ENCODE measurements at regions not wholly inside any gene's neighbourhood (a gene's known extent, or its start where the extent isn't known, plus 50 kb on each side); places are given as distances from the start of the nearest gene placed in this dataset.

DNA sequence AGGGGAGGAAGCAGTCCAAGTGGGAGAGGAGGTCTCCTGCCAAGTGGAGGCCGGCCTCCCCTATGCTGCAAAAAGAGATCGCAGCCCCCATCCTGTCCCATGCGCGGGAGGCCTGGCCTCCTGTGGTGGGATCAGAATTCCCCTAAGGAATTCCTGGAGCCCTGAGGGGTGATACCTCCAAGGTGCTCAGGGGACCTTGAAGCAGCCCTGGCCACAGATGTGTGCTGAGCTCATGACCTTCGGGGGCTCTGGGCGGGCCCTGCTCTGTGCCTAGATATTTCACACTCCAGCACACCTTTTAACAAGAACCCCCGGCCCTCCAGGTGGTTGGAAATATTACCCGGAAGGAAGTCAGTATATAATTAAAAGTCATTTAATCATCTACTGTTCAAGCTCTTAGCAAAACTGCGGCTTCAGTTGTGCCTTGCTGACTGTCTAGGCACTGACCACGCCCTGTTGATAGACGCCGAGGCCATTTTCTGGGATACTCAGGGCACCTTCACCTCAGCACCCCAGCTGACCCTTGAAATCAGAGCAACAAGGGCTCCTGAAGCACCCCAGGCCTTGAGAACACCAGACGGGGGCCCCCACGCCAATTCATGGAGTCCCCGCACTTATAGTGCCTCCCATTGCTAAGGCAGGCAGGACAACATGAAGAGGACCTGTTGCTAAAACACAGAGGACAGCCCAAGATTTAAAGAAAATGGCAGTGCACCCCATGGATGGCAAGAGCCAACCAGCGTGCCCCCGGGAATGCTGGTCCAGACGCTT is 119.1 kb downstream of the NDUFA10 start:
- no peak for DNase-seq

DNA sequence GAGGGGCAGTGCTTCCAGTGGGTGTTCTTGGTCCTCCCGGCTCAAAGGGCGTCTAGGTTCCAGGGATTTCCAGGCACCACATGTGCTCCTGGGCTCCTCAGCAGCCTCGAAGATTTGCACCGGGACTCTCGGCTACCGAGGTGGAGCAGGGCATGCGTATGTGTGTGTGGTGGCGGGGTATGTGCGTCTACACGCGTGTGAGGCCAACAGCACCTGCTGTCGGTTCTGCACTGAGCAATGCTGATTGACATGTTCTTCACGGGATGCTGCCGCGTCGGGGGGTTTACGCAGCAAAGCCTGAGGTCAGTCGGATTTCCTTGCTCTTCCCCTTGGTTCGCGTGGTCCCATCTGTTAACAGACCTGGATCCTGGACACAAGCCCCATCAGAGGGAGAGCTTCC is 119.8 kb downstream of the NDUFA10 start:
- no peak for DNase-seq

GRCh38 chr2:239904496-239904895 is 120.6 kb downstream of the NDUFA10 start:
- DNase-seq, result no peak

GRCh38 chr2:239903803-239904202 is 121.3 kb downstream of the NDUFA10 start:
- DNase-seq, result no peak

- DNase-seq, result no peak
These were observed 121.9 kb downstream of the NDUFA10 start for GRCh38 chr2:239903210-239903609.

DNA sequence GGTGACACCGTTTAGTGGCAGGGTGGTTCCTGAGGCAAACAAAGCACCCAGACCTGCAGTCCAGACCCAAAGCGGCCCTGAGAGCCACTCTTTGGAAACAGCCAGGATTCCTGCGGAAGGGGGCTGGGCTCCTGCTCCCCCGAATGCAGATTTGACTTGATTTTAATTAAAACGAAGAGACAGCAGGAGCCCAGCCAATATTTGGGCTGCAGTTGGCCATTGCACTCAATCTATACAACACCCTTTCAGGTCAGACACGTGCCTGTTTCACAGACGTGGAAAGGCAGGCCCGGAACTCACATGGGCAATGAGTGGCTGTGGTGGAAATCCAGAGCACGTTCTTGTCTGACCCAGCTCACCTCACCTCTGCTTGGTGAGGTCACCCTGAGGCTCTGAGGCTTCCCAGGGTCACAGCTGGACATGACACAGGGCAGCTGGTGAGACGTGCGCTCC is 122.4 kb downstream of the NDUFA10 start:
- DNase-seq, result no peak

GRCh38 chr2:239898292-239898925 is 126.7 kb downstream of the NDUFA10 start:
- no peak for DNase-seq

GRCh38 chr2:239897596-239898235 is 127.4 kb downstream of the NDUFA10 start:
- DNase-seq, result no peak

DNA sequence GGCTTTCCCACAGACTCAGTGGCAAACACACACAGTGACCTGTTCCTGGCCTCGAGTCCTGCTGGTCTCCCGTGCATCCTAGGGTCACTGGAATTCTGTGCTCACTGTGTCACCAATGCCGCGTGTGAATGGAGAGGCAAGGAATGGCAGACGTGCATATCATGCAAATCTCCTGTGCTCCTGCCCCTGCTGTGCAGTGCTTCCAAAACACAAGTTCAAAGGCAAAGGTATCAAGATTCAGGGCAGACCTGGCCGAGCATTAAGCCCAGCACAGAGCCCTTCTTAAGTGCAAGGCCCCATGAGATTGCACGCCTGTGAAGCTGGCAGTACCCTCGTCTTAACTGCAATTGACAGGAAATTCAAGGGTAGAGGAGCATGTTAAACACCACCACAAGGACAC is 129.1 kb downstream of the NDUFA10 start:
- no peak for DNase-seq

DNA sequence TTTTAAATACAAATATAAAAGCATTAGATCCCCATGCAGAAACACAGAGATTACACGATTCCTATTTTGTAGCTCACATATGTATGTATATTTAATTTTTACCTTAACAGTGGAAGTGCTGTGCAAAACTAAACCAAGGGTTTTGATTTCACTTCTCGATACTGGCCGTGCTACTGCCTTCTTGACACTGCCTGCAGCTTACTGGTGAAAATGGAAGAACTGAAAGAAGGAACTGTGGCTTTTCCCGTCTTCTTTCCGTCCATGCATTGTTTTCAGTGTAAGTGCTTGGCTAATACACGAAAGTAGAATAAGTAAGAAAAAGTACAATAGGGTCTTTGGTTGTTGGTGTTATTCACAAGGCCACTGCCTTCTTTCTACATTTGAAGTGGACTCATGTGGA is 129.5 kb downstream of the NDUFA10 start:
- no peak for DNase-seq

DNA sequence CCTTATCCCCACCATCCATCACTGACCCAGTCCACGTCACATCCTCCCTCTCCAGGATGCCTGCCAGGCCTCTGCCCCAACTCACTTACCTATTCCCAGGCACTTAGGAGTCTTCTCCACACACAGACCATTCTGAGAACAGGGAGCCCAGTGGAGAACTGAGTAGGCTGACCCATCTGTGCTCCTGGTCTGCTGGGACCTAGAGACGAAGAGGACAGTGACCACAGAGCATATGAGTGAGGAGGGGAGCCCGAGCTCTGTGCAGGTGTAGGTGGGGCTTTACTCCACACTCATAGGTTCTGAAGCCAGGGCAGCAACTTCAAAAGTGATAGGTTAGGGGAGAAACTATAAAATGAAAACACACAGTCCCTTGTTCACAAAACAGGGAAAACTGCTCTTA is 130.0 kb downstream of the NDUFA10 start:
- DNase-seq, result no peak

GRCh38 chr2:239894276-239894675 is 130.9 kb downstream of the NDUFA10 start:
- no peak for DNase-seq

GRCh38 chr2:239893236-239893515 is 132.0 kb downstream of the NDUFA10 start:
- no peak for DNase-seq

GRCh38 chr2:239892441-239893235 is 132.5 kb downstream of the NDUFA10 start:
- DNase-seq, result no peak

DNA sequence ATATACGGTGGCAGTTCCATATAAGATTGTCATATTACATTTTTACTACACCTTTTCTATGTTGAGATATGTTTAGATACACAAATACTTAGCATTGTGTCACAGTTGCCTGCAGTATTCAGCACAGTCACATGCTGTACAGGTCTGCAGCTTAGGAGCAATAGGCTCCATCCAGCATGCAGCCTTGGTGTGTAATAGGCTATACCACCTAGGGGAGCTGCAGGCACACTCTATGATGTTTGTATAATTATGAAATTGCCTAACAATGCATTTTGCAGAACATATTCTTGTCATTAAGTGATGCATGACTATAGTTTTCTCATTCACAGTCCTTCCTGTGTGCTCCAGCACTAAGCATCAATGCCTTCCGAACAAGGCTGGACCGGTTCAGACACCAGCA is 133.4 kb downstream of the NDUFA10 start:
- DNase-seq, result no peak

DNA sequence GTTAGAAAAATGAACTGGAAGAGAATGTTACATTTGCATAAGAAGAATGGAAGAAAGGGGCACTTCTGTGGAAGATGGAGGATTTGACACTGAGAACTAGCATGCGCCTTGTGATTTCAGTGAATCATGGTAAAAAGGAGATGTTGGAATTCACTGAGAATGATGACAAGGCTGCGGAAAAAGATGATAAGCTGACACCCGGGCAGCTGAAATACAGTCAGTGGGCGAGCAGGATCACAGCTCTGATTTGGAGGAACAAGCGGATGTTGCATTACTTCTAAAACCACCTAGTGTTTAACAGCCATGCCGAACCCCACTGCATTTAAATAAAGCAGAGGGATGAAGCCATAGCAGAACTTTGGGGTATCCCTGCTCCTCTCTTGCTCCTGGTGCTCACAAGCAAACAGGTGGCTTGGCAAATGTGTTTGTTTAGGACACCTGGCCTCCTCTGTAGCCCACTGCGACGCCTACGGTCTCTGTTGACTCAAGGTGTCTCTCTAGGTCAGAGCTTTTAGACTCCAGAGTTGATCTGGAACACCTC is 134.9 kb downstream of the NDUFA10 start:
- no peak for DNase-seq

GRCh38 chr2:239889641-239890121 is 135.5 kb downstream of the NDUFA10 start:
- no peak for DNase-seq

DNA sequence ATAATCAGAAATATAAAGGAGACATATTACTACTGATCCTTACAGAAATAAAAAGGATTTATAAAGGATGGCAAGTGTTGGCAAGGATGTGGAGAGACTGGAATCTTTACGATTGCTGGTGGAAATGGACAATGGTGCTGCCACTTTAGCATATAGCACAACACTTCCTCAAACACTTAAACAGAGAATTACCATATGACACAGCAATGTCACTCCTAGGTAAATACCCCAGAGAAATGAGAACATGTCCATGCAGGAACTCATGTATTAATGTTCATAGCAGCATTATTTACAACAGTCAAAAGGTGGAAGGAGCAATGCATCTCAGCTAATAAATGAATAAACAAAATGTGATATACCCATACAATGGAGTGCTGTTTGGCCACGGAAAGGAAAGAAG is 137.5 kb downstream of the NDUFA10 start:
- no peak for DNase-seq

DNA sequence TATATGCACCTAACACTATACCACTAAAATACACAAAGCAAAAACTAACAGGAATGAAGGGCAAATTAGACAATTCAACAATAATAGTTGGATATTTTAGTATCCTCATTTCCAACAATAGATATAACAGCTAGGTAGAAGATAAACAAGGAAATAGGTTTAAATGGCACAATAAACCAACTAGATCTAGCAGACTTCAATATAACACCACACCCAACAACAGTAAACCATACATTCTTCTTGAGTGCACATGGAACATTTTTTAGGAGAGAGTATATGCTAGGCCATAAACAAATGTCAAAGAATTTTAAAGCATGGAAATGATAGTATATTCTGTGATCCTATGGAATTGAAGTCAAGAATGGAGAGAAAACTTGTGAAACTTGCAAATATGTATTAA is 138.4 kb downstream of the NDUFA10 start:
- DNase-seq, result no peak

DNA sequence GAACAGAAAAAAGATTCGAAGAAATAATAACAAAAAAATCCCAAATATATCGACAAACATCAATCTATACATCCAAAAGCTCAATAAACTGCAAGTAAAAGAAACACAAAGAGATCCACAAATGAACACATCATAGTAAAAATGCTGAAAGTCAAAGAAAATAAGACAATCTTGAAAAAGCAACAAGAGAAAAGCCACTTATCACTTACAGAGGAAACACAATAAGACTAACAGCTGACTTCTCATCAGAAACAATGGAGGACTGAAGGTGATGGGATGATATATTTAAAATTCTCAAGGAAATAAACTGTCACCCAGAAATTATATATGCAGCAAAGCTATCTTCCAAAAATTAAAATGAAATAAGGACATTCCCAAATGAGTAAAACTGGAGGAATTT is 140.3 kb downstream of the NDUFA10 start:
- DNase-seq, result no peak

GRCh38 chr2:239884051-239884405 is 141.1 kb downstream of the NDUFA10 start:
- no peak for DNase-seq

GRCh38 chr2:239883326-239884050 is 141.7 kb downstream of the NDUFA10 start:
- no peak for DNase-seq
